Neural cell (in vitro differentiated cells): ENCODE measurements at regions not wholly inside any gene's neighbourhood (a gene's known extent, or its start where the extent isn't known, plus 50 kb on each side); places are given as distances from the start of the nearest gene placed in this dataset.

ENCODE experiments used
- H2AFZ ChIP-seq: fragments of 200-600, 300-800 bp; sonication (generic), shearing (Covaris generic); 2 replicates; pipeline ENCODE4 v1.6.0; 2014; ENCODE audit warnings: low read depth, mild to moderate bottlenecking, antibody characterized with exemption, low read length, moderate library complexity
- H3F3A ChIP-seq: fragments of 200-600 bp; shearing (Covaris generic); 2 replicates; pipeline ENCODE4 v1.6.1; 2016; ENCODE audit warnings: mild to moderate bottlenecking, moderate library complexity, mixed read lengths, antibody characterized with exemption, low read length; ENCODE audit not compliant: insufficient read depth, poor library complexity, severe bottlenecking
- H3K27ac ChIP-seq: fragments of 200-600, 300-800 bp; sonication (generic), shearing (Covaris generic); 2 replicates; pipeline ENCODE4 v1.5.1; 2014; ENCODE audit warnings: mild to moderate bottlenecking, low read length, moderate library complexity
- H3K27me3 ChIP-seq: fragments of 300-800, 200-600 bp; sonication (generic), shearing (Covaris generic); 2 replicates; pipeline ENCODE4 v1.6.0; 2014; ENCODE audit warnings: mild to moderate bottlenecking, low read depth, low read length, moderate library complexity; ENCODE audit not compliant: insufficient read depth
- H3K36me3 ChIP-seq: fragments of 300-800, 200-600 bp; sonication (generic), shearing (Covaris generic); 2 replicates; pipeline ENCODE4 v1.5.1; 2014; ENCODE audit warnings: mild to moderate bottlenecking, antibody characterized with exemption, low read length, moderate library complexity; ENCODE audit not compliant: insufficient read depth
- H3K4me2 ChIP-seq: fragments of 300-800, 200-600 bp; sonication (generic), shearing (Covaris generic); 2 replicates; pipeline ENCODE4 v1.6.0; 2014; ENCODE audit warnings: mild to moderate bottlenecking, low read length
- H3K4me3 ChIP-seq: fragments of 300-800, 200-600 bp; sonication (generic), shearing (Covaris generic); 2 replicates; pipeline ENCODE4 v1.5.1; 2014; ENCODE audit warnings: mild to moderate bottlenecking, low read length, moderate library complexity
- H3K79me2 ChIP-seq: fragments of 200-600 bp; shearing (Covaris generic); replicated peaks from 2 replicates; pipeline ENCODE4 v1.6.0; 2014; ENCODE audit warnings: mild to moderate bottlenecking, low read length, moderate library complexity; ENCODE audit not compliant: insufficient read depth
- H3K9ac ChIP-seq: fragments of 300-800, 200-600 bp; sonication (generic), shearing (Covaris generic); 2 replicates; pipeline ENCODE4 v1.6.1; 2016; ENCODE audit warnings: mild to moderate bottlenecking, low read length, mixed read lengths
- H3K9me2 ChIP-seq: fragments of 200-600 bp; shearing (Covaris generic); 2 replicates; pipeline ENCODE4 v1.6.1; 2016; ENCODE audit warnings: mild to moderate bottlenecking, low read length, mixed read lengths; ENCODE audit not compliant: insufficient read depth
- H3K9me3 ChIP-seq: fragments of 200-600, 300-800 bp; sonication (generic), shearing (Covaris generic); 2 replicates; pipeline ENCODE4 v1.6.1; 2016; ENCODE audit warnings: mild to moderate bottlenecking, mixed run types, low read length, moderate library complexity, mixed read lengths
- H4K20me1 ChIP-seq: fragments of 200-600 bp; shearing (Covaris generic); 2 replicates; pipeline ENCODE4 v1.6.1; 2016; ENCODE audit warnings: mild to moderate bottlenecking, mixed run types; ENCODE audit not compliant: insufficient read depth
- CTCF ChIP-seq: fragments of 450-650 bp; IDR thresholded peaks from 2 replicates; pipeline ENCODE4 v1.5.1; 2014; ENCODE audit warnings: antibody characterized with exemption, mild to moderate bottlenecking, moderate library complexity; ENCODE audit not compliant: poor library complexity, severe bottlenecking
- EP300 ChIP-seq: fragments of 450-650 bp; conservative IDR thresholded peaks from 2 replicates; pipeline ENCODE4 v1.6.1; 2014; ENCODE audit warnings: antibody characterized with exemption, mild to moderate bottlenecking, moderate library complexity; ENCODE audit not compliant: poor library complexity, severe bottlenecking
- EZH2 ChIP-seq: fragments of 200-600, 300-800 bp; shearing (Covaris generic), sonication (generic); IDR thresholded peaks from 2 replicates; pipeline ENCODE4 v1.6.1; 2014; ENCODE audit warnings: antibody characterized with exemption, low read length, borderline replicate concordance, mild to moderate bottlenecking; ENCODE audit not compliant: insufficient read depth, poor library complexity, severe bottlenecking
- MXI1 ChIP-seq: fragments of 450-650 bp; conservative IDR thresholded peaks from 2 replicates; pipeline ENCODE4 v1.6.1; 2014; ENCODE audit warnings: antibody characterized with exemption, mild to moderate bottlenecking; ENCODE audit not compliant: poor library complexity, severe bottlenecking
- POLR2AphosphoS5 ChIP-seq: IDR thresholded peaks from 2 replicates; pipeline ENCODE4 v1.6.1; 2012
- RAD21 ChIP-seq: fragments of 450-650 bp; conservative IDR thresholded peaks from 2 replicates; pipeline ENCODE4 v1.6.1; 2014; ENCODE audit warnings: antibody characterized with exemption, mild to moderate bottlenecking, moderate library complexity
- REST ChIP-seq: IDR thresholded peaks from 2 replicates; pipeline ENCODE4 v1.6.1; 2012; ENCODE audit warnings: borderline replicate concordance
- SMC3 ChIP-seq: fragments of 450-650 bp; conservative IDR thresholded peaks from 2 replicates; pipeline ENCODE4 v1.6.1; 2014; ENCODE audit warnings: antibody characterized with exemption, mild to moderate bottlenecking, moderate library complexity; ENCODE audit not compliant: poor library complexity
- TAF1 ChIP-seq: IDR thresholded peaks from 2 replicates; pipeline ENCODE4 v1.6.1; 2012; ENCODE audit warnings: low read depth

GRCh38 chr2:66189553-66189952 is 245.4 kb upstream of the MEIS1 start:
- no peak for TF ChIP-seq TAF1
- no peak for TF ChIP-seq EZH2
- no peak for TF ChIP-seq MXI1
- TF ChIP-seq SMC3, result no peak
- H3K4me3 ChIP-seq, result no peak overlapping the region

GRCh38 chr2:66186537-66186936 is 248.4 kb upstream of the MEIS1 start:
- Histone ChIP-seq H3K9me3 (no peaks in the 10 kb centered on the region), H4K20me1 (no peaks in the 10 kb centered on the region), H3K79me2 (no peaks in the 10 kb centered on the region), H3K36me3 (no peaks in the 10 kb centered on the region), H3K9me2 (no peaks in the 10 kb centered on the region), H3K4me2 (no peak overlapping the region), H3K4me3 (no peak overlapping the region), H3K9ac (no peak overlapping the region), H3K27me3 (no peaks in the 10 kb centered on the region), H3F3A (no peaks in the 10 kb centered on the region), H3K27ac (no peak overlapping the region), H2AFZ (no peak overlapping the region)
- TF ChIP-seq POLR2AphosphoS5 (no peak), CTCF (no peak), SMC3 (no peak), REST (no peak)

More at GRCh38 chr2:66189553-66189952, 245.4 kb upstream of the MEIS1 start:
- no peak overlapping the region for H3K4me2 ChIP-seq
- no peaks in the 10 kb centered on the region for H3K27me3 ChIP-seq
- H3K9ac ChIP-seq, result no peak overlapping the region
- no peaks in the 10 kb centered on the region for H3K79me2 ChIP-seq
- H2AFZ ChIP-seq, result no peak overlapping the region
- no peaks in the 10 kb centered on the region for H3K36me3 ChIP-seq
- H4K20me1 ChIP-seq, result no peaks in the 10 kb centered on the region
- H3K9me2 ChIP-seq, result no peaks in the 10 kb centered on the region
- no peaks in the 10 kb centered on the region for H3F3A ChIP-seq
- H3K9me3 ChIP-seq, result no peaks in the 10 kb centered on the region
- H3K27ac ChIP-seq, result no peak overlapping the region

- Histone ChIP-seq H3K9ac (no peak overlapping the region), H3K27ac (peak overlapping the region; percentile 37), H3K9me2 (no peaks in the 10 kb centered on the region), H3K4me3 (no peak overlapping the region), H2AFZ (no peak overlapping the region), H3K79me2 (no peaks in the 10 kb centered on the region), H3K27me3 (no peaks in the 10 kb centered on the region), H4K20me1 (no peaks in the 10 kb centered on the region), H3F3A (no peaks in the 10 kb centered on the region), H3K36me3 (no peaks in the 10 kb centered on the region), H3K9me3 (no peaks in the 10 kb centered on the region), H3K4me2 (no peak overlapping the region)
- TF ChIP-seq MXI1, result no peak
- no peak for TF ChIP-seq EZH2
- TF ChIP-seq TAF1, result no peak
- TF ChIP-seq EP300, result no peak
- TF ChIP-seq REST, result no peak
- no peak for TF ChIP-seq SMC3
- no peak for TF ChIP-seq POLR2AphosphoS5
- no peak for TF ChIP-seq RAD21
- TF ChIP-seq CTCF, result no peak
These were observed 249.3 kb upstream of the MEIS1 start for GRCh38 chr2:66185497-66186054.
